HCT116 (cell line): ENCODE measurements at regions not wholly inside any gene's neighbourhood (a gene's known extent, or its start where the extent isn't known, plus 50 kb on each side); places are given as distances from the start of the nearest gene placed in this dataset.

Experiments
- ATAC-seq: fragments of 200-7000 bp; cut with Tn5 transposase; 2 replicates; pipeline ENCODE4 v1.9.1; 2020; ENCODE audit warnings: mild to moderate bottlenecking, moderate library complexity
- BruUV-seq: library from RNA; stranded (reverse); fragments of 400-500 nt; replicated peaks from 2 replicates; lab custom pipeline; 2021; lab: Mats Ljungman, UMichigan
- CTCF ChIA-PET: fragments of 300-600 bp; sonication (Branson Sonifier 250); formaldehyde crosslinking; loops from one replicate; lab custom pipeline; 2021; ENCODE audit warnings: antibody characterized with exemption; lab: Charles Lee
- POLR2A ChIA-PET: fragments of 300-600, 350-600 bp; sonication (Branson Sonifier 250); formaldehyde crosslinking; loops from one replicate; lab custom pipeline; 2021; ENCODE audit warnings: antibody characterized with exemption; lab: Charles Lee
- RAD21 ChIA-PET, 2 experiments: fragments of 300-600 bp; sonication (Branson Sonifier 250); formaldehyde crosslinking; loops; one replicate each; lab custom pipeline; 2023; ENCODE audit warnings: low total read pairs in 2 of 2; ENCODE audit not compliant: uncharacterized antibody in 2 of 2, unreplicated experiment in 2 of 2, low non-redundant PET in 1 of 2; lab: Charles Lee
- DNase-seq: peaks from one replicate; pipeline ENCODE4 v3.0.0-alpha.2; 2010; ENCODE audit warnings: low read depth, low spot score
- H2AFZ ChIP-seq: fragments of 200-600 bp; shearing (Covaris generic), sonication (generic); 2 replicates; pipeline ENCODE4 v1.6.1; 2017; ENCODE audit warnings: low read depth, mixed run types, mixed read lengths, antibody characterized with exemption, low read length; ENCODE audit not compliant: poor library complexity, severe bottlenecking
- H3K27ac ChIP-seq: 2 replicates; pipeline ENCODE4 v1.5.1; 2012; ENCODE audit warnings: low read depth, low read length
- H3K27me3 ChIP-seq: fragments of 200-600 bp; sonication (generic); 2 replicates; pipeline ENCODE4 v1.6.1; 2016; ENCODE audit warnings: mixed run types, low read length, mixed read lengths; ENCODE audit not compliant: insufficient read depth
- H3K36me3 ChIP-seq, 2 experiments: fragments of 200-500 bp in 1 of 2; fragments of 200-600 bp in 1 of 2; sonication (Bioruptor generic) in 1 of 2; sonication (generic) in 1 of 2; 2 replicates each; pipeline versions ENCODE4 v1.5.1 to v1.6.1; 2014 to 2016; ENCODE audit warnings: low read length in 2 of 2, inconsistent platforms in 1 of 2, mixed read lengths in 1 of 2, mixed run types in 1 of 2; ENCODE audit not compliant: insufficient read depth in 2 of 2, control insufficient read depth in 1 of 2
- H3K4me1 ChIP-seq, 2 experiments: fragments of 200-600 bp in 1 of 2; sonication (generic) in 1 of 2; 2 replicates each; pipeline versions ENCODE4 v1.5.1 to v1.6.1; 2012 to 2017; ENCODE audit warnings: low read length in 2 of 2, inconsistent platforms in 1 of 2, mild to moderate bottlenecking in 1 of 2, mixed read lengths in 1 of 2, mixed run types in 1 of 2, moderate library complexity in 1 of 2; ENCODE audit not compliant: insufficient read depth in 2 of 2, control insufficient read depth in 1 of 2
- H3K4me2 ChIP-seq: fragments of 200-600 bp; sonication (generic); 2 replicates; pipeline ENCODE4 v1.6.1; 2017; ENCODE audit warnings: mixed run types, low read length, mixed read lengths
- H3K4me3 ChIP-seq, 2 experiments: fragments of 200-600 bp in 1 of 2; sonication (generic) in 1 of 2; replicated peaks in 1 of 2; 2 replicates each; pipeline ENCODE4 v1.5.1; 2011 to 2016; ENCODE audit warnings: low read length in 2 of 2, control low read depth in 1 of 2, low read depth in 1 of 2, mild to moderate bottlenecking in 1 of 2, mixed read lengths in 1 of 2, mixed run types in 1 of 2
- H3K79me2 ChIP-seq: fragments of 200-600 bp; sonication (generic); 2 replicates; pipeline ENCODE4 v1.6.1; 2017; ENCODE audit warnings: mild to moderate bottlenecking, mixed run types, low read length, moderate library complexity, mixed read lengths; ENCODE audit not compliant: insufficient read depth
- H3K9ac ChIP-seq: fragments of 200-600 bp; sonication (generic); 2 replicates; pipeline ENCODE4 v1.6.1; 2016; ENCODE audit warnings: low read length, mixed read lengths
- H3K9me2 ChIP-seq: fragments of 200-600 bp; sonication (generic), shearing (Covaris generic); 2 replicates; pipeline ENCODE4 v1.6.1; 2017; ENCODE audit warnings: mixed run types, mild to moderate bottlenecking, moderate library complexity; ENCODE audit not compliant: insufficient read depth
- H3K9me3 ChIP-seq, 2 experiments: fragments of 200-500 bp in 1 of 2; fragments of 200-600 bp in 1 of 2; sonication (Bioruptor generic) in 1 of 2; sonication (generic) in 1 of 2; 2 replicates each; pipeline ENCODE4 v1.6.1; 2014 to 2017; ENCODE audit warnings: low read length in 2 of 2, mixed read lengths in 2 of 2, inconsistent platforms in 1 of 2, low read depth in 1 of 2, mild to moderate bottlenecking in 1 of 2, mixed run types in 1 of 2, moderate library complexity in 1 of 2; ENCODE audit not compliant: control insufficient read depth in 1 of 2, insufficient read depth in 1 of 2
- H4K20me1 ChIP-seq: fragments of 200-600 bp; sonication (generic), shearing (Covaris generic); 2 replicates; pipeline ENCODE4 v1.6.1; 2017; ENCODE audit warnings: mixed run types, mild to moderate bottlenecking, moderate library complexity; ENCODE audit not compliant: insufficient read depth
- ATF3 ChIP-seq: IDR thresholded peaks from 2 replicates; pipeline ENCODE4 v1.6.1; 2012
- CBX3 ChIP-seq: IDR thresholded peaks from 2 replicates; pipeline ENCODE4 v1.6.1; 2012; ENCODE audit warnings: low read depth
- CTCF ChIP-seq, 3 experiments: fragments of 200-600 bp in 1 of 3; sonication (generic) in 1 of 3; IDR thresholded peaks in 2 of 3; conservative IDR thresholded peaks in 1 of 3; 2 replicates each; pipeline ENCODE4 v1.5.1; 2012 to 2017; ENCODE audit warnings: low read depth in 2 of 3, low read length in 2 of 3, antibody characterized with exemption in 1 of 3, borderline replicate concordance in 1 of 3, control low read depth in 1 of 3, mild to moderate bottlenecking in 1 of 3, mixed read lengths in 1 of 3, mixed run types in 1 of 3, moderate library complexity in 1 of 3; ENCODE audit not compliant: insufficient read depth in 1 of 3
- EGR1 ChIP-seq: IDR thresholded peaks from 2 replicates; pipeline ENCODE4 v1.6.1; 2012; ENCODE audit warnings: low read depth
- EZH2phosphoT487 ChIP-seq: fragments of 200-600 bp; IDR thresholded peaks from 2 replicates; pipeline ENCODE4 v1.6.1; 2018; ENCODE audit warnings: antibody characterized with exemption, borderline replicate concordance
- JUND ChIP-seq: IDR thresholded peaks from 2 replicates; pipeline ENCODE4 v1.6.1; 2012
- SP1 ChIP-seq: IDR thresholded peaks from 2 replicates; pipeline ENCODE4 v1.6.1; 2012; ENCODE audit warnings: low read depth
- ZBTB33 ChIP-seq: IDR thresholded peaks from 2 replicates; pipeline ENCODE4 v1.6.1; 2011; ENCODE audit warnings: mild to moderate bottlenecking, low read length, moderate library complexity; ENCODE audit not compliant: insufficient replicate concordance; ENCODE audit errors: extremely low read depth
- ZFX ChIP-seq: fragments of 450-650 bp; IDR thresholded peaks from 2 replicates; pipeline ENCODE4 v1.6.1; 2017
- ZNF274 ChIP-seq: fragments of 200-500 bp; sonication (Bioruptor generic); IDR thresholded peaks from 2 replicates; pipeline ENCODE4 v1.6.1; 2014; ENCODE audit warnings: mild to moderate bottlenecking, low read depth, low read length, inconsistent platforms
- intact Hi-C: fragments of 100-400 bp; cut with micrococcal nuclease; formaldehyde crosslinking; loops from 2 replicates; pipeline ENCODE4 v1.10.0; 2022

- POLR2A ChIA-PET: no interaction called here
Observed at GRCh38 chr3:72381584-72381983, 466.7 kb downstream of the SHQ1 start.

More at GRCh38 chr3:72381584-72381983, 466.7 kb downstream of the SHQ1 start:
- DNase-seq (no peak), ATAC-seq (no peak)
- Histone ChIP-seq H4K20me1 (peaks cover 12% of the 10 kb centered on the region; the same call in 1 of the 2 replicates), H2AFZ (no peak overlapping the region), H3K27me3 (no peaks in the 10 kb centered on the region), H3K4me2 (no peak overlapping the region), H3K4me1 (peaks cover 0 to 4% of the 10 kb centered on the region in 2 experiments; a peak in 1 of 4 replicates), H3K9me3 (no peaks in the 10 kb centered on the region), H3K27ac (no peak overlapping the region), H3K4me3 (no peak overlapping the region), H3K9ac (no peak overlapping the region), H3K9me2 (no peaks in the 10 kb centered on the region), H3K79me2 (peaks cover 78% of the 10 kb centered on the region), H3K36me3 (peaks cover 3 to 7% of the 10 kb centered on the region in 2 experiments; a peak in 2 of 4 replicates)
- no peak for TF ChIP-seq CBX3
- TF ChIP-seq ATF3: no peak
- TF ChIP-seq SP1: no peak
- TF ChIP-seq JUND: no peak
- TF ChIP-seq EGR1: no peak
- no peak for TF ChIP-seq ZFX
- TF ChIP-seq EZH2phosphoT487: no peak
- no peak for TF ChIP-seq ZBTB33
- no peak for TF ChIP-seq ZNF274
- no peak for TF ChIP-seq CTCF (IDR thresholded peaks at IDR 0.05 in 2 of 3, conservative IDR thresholded peaks at IDR 0.05 in 1 of 3; ENCODE audit: borderline replicate concordance in 1 of 3, insufficient read depth in 1 of 3, low read depth in 2 of 3, low read length in 2 of 3)
- intact Hi-C loops: no loop called here
- CTCF ChIA-PET: no interaction called here
- RAD21 ChIA-PET: no interaction called here
- BruUV-seq: no TSS peak
